ENCODE measurements at regions not wholly inside any gene's neighbourhood (a gene's known extent, or its start where the extent isn't known, plus 50 kb on each side); places are given as distances from the start of the nearest gene placed in this dataset.
A peak's percentile ranks its signal among the peaks of the same experiment; 100 is the strongest.

DNA sequence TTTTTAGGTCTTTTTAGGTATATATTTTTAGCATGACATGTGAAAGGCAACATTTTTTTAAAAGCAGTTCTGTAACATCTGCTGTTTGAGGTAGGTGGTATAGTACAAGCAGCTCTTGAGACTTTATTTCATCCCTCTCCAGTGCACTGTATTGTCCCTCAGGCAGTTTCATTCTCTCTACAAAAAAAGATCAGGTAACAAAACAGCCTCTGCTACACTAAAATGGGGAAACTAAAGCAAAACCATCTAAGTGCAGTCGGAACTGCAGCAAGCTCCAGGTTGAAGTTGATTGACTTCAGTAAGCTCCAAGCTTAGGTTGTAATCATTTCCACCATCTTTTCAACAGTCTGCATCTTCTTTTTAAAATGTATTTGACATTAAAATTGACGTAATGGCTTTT is 195.6 kb downstream of the DEPDC1B start:
- Mint-ChIP-seq H3K4me1 (peaks cover 52% of the 10 kb centered on the region), H3K4me3 (no peak overlapping the region), H3K27ac (peak overlapping the region; percentile 6 to 81 (median 36)), H3K9me3 (peaks cover 2% of the 10 kb centered on the region), H3K36me3 (ENCODE audit: low read depth) (no peaks in the 10 kb centered on the region), H3K27me3 (ENCODE audit: low read depth) (no peaks in the 10 kb centered on the region)
- TF ChIP-seq CTCF (IDR thresholded peaks at IDR 0.05; ENCODE audit: unreplicated experiment in 3 of 3): no peak

- TF ChIP-seq CTCF (IDR thresholded peaks at IDR 0.05; ENCODE audit: unreplicated experiment in 3 of 3): no peak
- Mint-ChIP-seq H3K27ac (peak overlapping the region; percentile 6 to 81 (median 36)), H3K4me3 (no peak overlapping the region), H3K36me3 (ENCODE audit: low read depth) (no peaks in the 10 kb centered on the region), H3K9me3 (peaks cover 2% of the 10 kb centered on the region), H3K27me3 (ENCODE audit: low read depth) (no peaks in the 10 kb centered on the region), H3K4me1 (peaks cover 56% of the 10 kb centered on the region)
Measured at GRCh38 chr5:60503771-60504170, 196.2 kb downstream of the DEPDC1B start.

GRCh38 chr5:60497706-60498500 is 202.1 kb downstream of the DEPDC1B start:
- Mint-ChIP-seq H3K36me3 (ENCODE audit: low read depth) (no peaks in the 10 kb centered on the region), H3K27me3 (ENCODE audit: low read depth) (no peaks in the 10 kb centered on the region), H3K9me3 (no peaks in the 10 kb centered on the region), H3K4me1 (peaks cover 29% of the 10 kb centered on the region), H3K4me3 (no peak overlapping the region), H3K27ac (peak overlapping the region; percentile 26 to 67 (median 47))
- TF ChIP-seq CTCF (IDR thresholded peaks at IDR 0.05; ENCODE audit: unreplicated experiment in 3 of 3): no peak

DNA sequence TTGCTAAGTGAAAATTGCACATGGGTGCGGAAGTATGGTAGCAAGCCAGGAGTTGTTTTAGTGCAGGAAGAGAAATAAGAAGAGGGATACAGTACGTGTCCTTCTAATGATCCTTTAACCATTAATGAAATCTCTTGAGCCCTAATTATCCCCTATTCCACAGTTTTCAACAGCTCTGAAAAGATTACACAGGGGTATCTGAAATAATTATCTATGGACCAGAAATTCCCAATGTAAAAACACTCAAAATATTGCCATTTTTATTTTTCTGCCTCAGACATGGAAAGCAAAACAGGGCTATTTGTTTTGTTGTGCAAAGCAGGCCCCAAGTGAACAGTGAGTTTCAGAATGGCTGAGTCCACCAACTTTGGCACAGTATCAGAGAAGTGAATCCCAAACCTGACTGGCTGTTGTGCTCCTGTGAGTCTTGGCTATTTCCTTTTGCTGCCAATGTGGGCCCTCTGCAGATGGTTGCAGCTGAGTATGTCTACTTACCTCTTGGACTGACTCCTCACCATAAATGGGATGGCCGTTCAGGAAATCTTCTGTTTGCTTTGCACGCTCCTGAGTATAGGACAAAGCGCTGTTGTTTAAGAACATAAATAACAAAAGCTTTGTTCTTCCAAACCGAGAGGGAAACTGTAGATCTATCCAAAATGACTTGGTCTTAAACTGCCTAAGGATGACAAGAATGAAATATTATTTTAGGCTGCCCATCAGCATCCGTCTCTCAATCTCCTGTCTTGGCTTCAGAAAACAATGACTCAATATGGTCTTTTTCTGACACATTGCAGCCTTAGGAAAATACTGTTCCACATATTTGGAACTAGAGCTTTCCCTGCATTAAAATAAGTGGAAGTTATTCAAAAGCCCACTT is 204.1 kb downstream of the DEPDC1B start:
- no peak overlapping the region for H3K4me3 Mint-ChIP-seq
- H3K27me3 Mint-ChIP-seq (ENCODE audit: low read depth): no peaks in the 10 kb centered on the region
- no peaks in the 10 kb centered on the region for H3K36me3 Mint-ChIP-seq (ENCODE audit: low read depth)
- H3K4me1 Mint-ChIP-seq: peaks cover 27% of the 10 kb centered on the region
- H3K9me3 Mint-ChIP-seq: no peaks in the 10 kb centered on the region
- no peak for TF ChIP-seq CTCF (IDR thresholded peaks at IDR 0.05; ENCODE audit: unreplicated experiment in 3 of 3)
- H3K27ac Mint-ChIP-seq: peak overlapping the region in 1 of 3 experiments; percentile 58

GRCh38 chr5:60494635-60495034 is 205.3 kb downstream of the DEPDC1B start:
- TF ChIP-seq CTCF (IDR thresholded peaks at IDR 0.05; ENCODE audit: unreplicated experiment in 3 of 3): no peak
- H3K9me3 Mint-ChIP-seq: no peaks in the 10 kb centered on the region
- peaks cover 27% of the 10 kb centered on the region for H3K4me1 Mint-ChIP-seq
- H3K4me3 Mint-ChIP-seq: no peak overlapping the region
- no peaks in the 10 kb centered on the region for H3K27me3 Mint-ChIP-seq (ENCODE audit: low read depth)
- H3K27ac Mint-ChIP-seq: no peak overlapping the region
- no peaks in the 10 kb centered on the region for H3K36me3 Mint-ChIP-seq (ENCODE audit: low read depth)
